BLaER1 (cell line): ENCODE measurements at regions not wholly inside any gene's neighbourhood (a gene's known extent, or its start where the extent isn't known, plus 50 kb on each side); places are given as distances from the start of the nearest gene placed in this dataset.

ENCODE experiments used
- H3K27ac ChIP-seq: shearing (Covaris generic); formaldehyde crosslinking; 2 replicates; pipeline ENCODE4 v1.8.1; 2022
- H3K27me3 ChIP-seq: shearing (Covaris generic); formaldehyde crosslinking; 2 replicates; pipeline ENCODE4 v1.8.1; 2022
- H3K36me3 ChIP-seq: shearing (Covaris generic); formaldehyde crosslinking; 2 replicates; pipeline ENCODE4 v1.8.1; 2022
- H3K4me1 ChIP-seq: shearing (Covaris generic); formaldehyde crosslinking; 2 replicates; pipeline ENCODE4 v1.8.1; 2022
- H3K4me2 ChIP-seq: shearing (Covaris generic); formaldehyde crosslinking; 2 replicates; pipeline ENCODE4 v1.8.1; 2022
- H3K4me3 ChIP-seq: shearing (Covaris generic); formaldehyde crosslinking; 2 replicates; pipeline ENCODE4 v1.8.1; 2022
- H3K9ac ChIP-seq: shearing (Covaris generic); formaldehyde crosslinking; 2 replicates; pipeline ENCODE4 v1.8.1; 2022
- H3K9me3 ChIP-seq: shearing (Covaris generic); formaldehyde crosslinking; 2 replicates; pipeline ENCODE4 v1.8.1; 2022
- H4K20me1 ChIP-seq: shearing (Covaris generic); formaldehyde crosslinking; 2 replicates; pipeline ENCODE4 v1.8.1; 2022
- Cebpa-rat ChIP-seq: shearing (Covaris generic); IDR thresholded peaks from 2 replicates; pipeline ENCODE4 v1.8.1; 2022

GRCh38 chr2:206859330-206859739 is 80.0 kb upstream of the CPO start:
- Histone ChIP-seq H3K9ac (no peak overlapping the region), H3K27me3 (no peaks in the 10 kb centered on the region), H3K9me3 (no peaks in the 10 kb centered on the region), H3K4me1 (peaks cover 9% of the 10 kb centered on the region; the same call in 1 of the 2 replicates), H3K27ac (no peak overlapping the region), H4K20me1 (no peaks in the 10 kb centered on the region), H3K4me2 (0 out of 2 replicates have a peak overlapping the region, but pooled peaks have one; percentile 5), H3K4me3 (no peak overlapping the region), H3K36me3 (no peaks in the 10 kb centered on the region)
- no peak for TF ChIP-seq Cebpa-rat

- Histone ChIP-seq H4K20me1 (no peaks in the 10 kb centered on the region), H3K4me3 (no peak overlapping the region), H3K9ac (no peak overlapping the region), H3K27me3 (no peaks in the 10 kb centered on the region), H3K4me2 (no peak overlapping the region), H3K27ac (no peak overlapping the region), H3K4me1 (peaks cover 9% of the 10 kb centered on the region; the same call in 1 of the 2 replicates), H3K9me3 (no peaks in the 10 kb centered on the region), H3K36me3 (no peaks in the 10 kb centered on the region)
- TF ChIP-seq Cebpa-rat: no peak
These were observed 76.1 kb upstream of the CPO start for GRCh38 chr2:206863196-206863595.

- H3K27me3 ChIP-seq: no peaks in the 10 kb centered on the region
- no peaks in the 10 kb centered on the region for H3K9me3 ChIP-seq
- no peak overlapping the region for H3K27ac ChIP-seq
- H3K4me3 ChIP-seq: no peak overlapping the region
- H3K9ac ChIP-seq: no peak overlapping the region
- TF ChIP-seq Cebpa-rat: no peak
- no peak overlapping the region for H3K4me2 ChIP-seq
- no peaks in the 10 kb centered on the region for H4K20me1 ChIP-seq
- H3K36me3 ChIP-seq: no peaks in the 10 kb centered on the region
- H3K4me1 ChIP-seq: peaks cover 9% of the 10 kb centered on the region; the same call in 1 of the 2 replicates
These were observed 75.6 kb upstream of the CPO start for GRCh38 chr2:206863716-206864115.

GRCh38 chr2:206867006-206867405 is 72.3 kb upstream of the CPO start:
- Histone ChIP-seq H4K20me1 (no peaks in the 10 kb centered on the region), H3K27ac (no peak overlapping the region), H3K27me3 (no peaks in the 10 kb centered on the region), H3K36me3 (no peaks in the 10 kb centered on the region), H3K9ac (no peak overlapping the region), H3K4me3 (no peak overlapping the region), H3K4me2 (no peak overlapping the region), H3K4me1 (no peaks in the 10 kb centered on the region), H3K9me3 (no peaks in the 10 kb centered on the region)
- no peak for TF ChIP-seq Cebpa-rat

GRCh38 chr2:206869824-206870495 is 69.4 kb upstream of the CPO start:
- Histone ChIP-seq H3K4me1 (no peaks in the 10 kb centered on the region), H3K4me2 (no peak overlapping the region), H3K9ac (no peak overlapping the region), H3K4me3 (no peak overlapping the region), H3K36me3 (no peaks in the 10 kb centered on the region), H3K9me3 (no peaks in the 10 kb centered on the region), H3K27me3 (no peaks in the 10 kb centered on the region), H4K20me1 (no peaks in the 10 kb centered on the region), H3K27ac (no peak overlapping the region)
- no peak for TF ChIP-seq Cebpa-rat

- H3K27me3 ChIP-seq: no peaks in the 10 kb centered on the region
- H3K4me3 ChIP-seq: no peak overlapping the region
- TF ChIP-seq Cebpa-rat: no peak
- no peaks in the 10 kb centered on the region for H3K4me1 ChIP-seq
- H4K20me1 ChIP-seq: no peaks in the 10 kb centered on the region
- no peak overlapping the region for H3K27ac ChIP-seq
- H3K36me3 ChIP-seq: no peaks in the 10 kb centered on the region
- H3K9me3 ChIP-seq: no peaks in the 10 kb centered on the region
- H3K4me2 ChIP-seq: no peak overlapping the region
- no peak overlapping the region for H3K9ac ChIP-seq
These were observed 65.9 kb upstream of the CPO start for GRCh38 chr2:206873423-206873822.

- TF ChIP-seq Cebpa-rat: no peak
- Histone ChIP-seq H3K36me3 (no peaks in the 10 kb centered on the region), H3K27me3 (no peaks in the 10 kb centered on the region)
These were observed 63.6 kb upstream of the CPO start for GRCh38 chr2:206875701-206876100.

GRCh38 chr2:206876216-206876860 is 63.0 kb upstream of the CPO start:
- no peaks in the 10 kb centered on the region for H3K27me3 ChIP-seq
- no peak overlapping the region for H3K9ac ChIP-seq
- no peaks in the 10 kb centered on the region for H3K36me3 ChIP-seq
- H3K9me3 ChIP-seq: no peaks in the 10 kb centered on the region
- H3K4me2 ChIP-seq: no peak overlapping the region
- no peaks in the 10 kb centered on the region for H4K20me1 ChIP-seq
- H3K4me3 ChIP-seq: no peak overlapping the region
- no peak for TF ChIP-seq Cebpa-rat
- H3K4me1 ChIP-seq: no peaks in the 10 kb centered on the region
- H3K27ac ChIP-seq: no peak overlapping the region

More at GRCh38 chr2:206875701-206876100, 63.6 kb upstream of the CPO start:
- Histone ChIP-seq H3K4me1 (no peaks in the 10 kb centered on the region), H3K9me3 (no peaks in the 10 kb centered on the region), H3K27ac (no peak overlapping the region), H4K20me1 (no peaks in the 10 kb centered on the region), H3K9ac (no peak overlapping the region), H3K4me3 (no peak overlapping the region), H3K4me2 (no peak overlapping the region)

GRCh38 chr2:206881708-206882410 is 57.5 kb upstream of the CPO start:
- Histone ChIP-seq H3K4me3 (no peak overlapping the region), H3K36me3 (no peaks in the 10 kb centered on the region), H4K20me1 (no peaks in the 10 kb centered on the region), H3K27ac (no peak overlapping the region), H3K4me1 (no peaks in the 10 kb centered on the region), H3K9ac (no peak overlapping the region), H3K4me2 (no peak overlapping the region), H3K27me3 (no peaks in the 10 kb centered on the region), H3K9me3 (no peaks in the 10 kb centered on the region)
- TF ChIP-seq Cebpa-rat: no peak

GRCh38 chr2:206886696-206887095 is 52.6 kb upstream of the CPO start:
- no peak overlapping the region for H3K9ac ChIP-seq
- no peaks in the 10 kb centered on the region for H4K20me1 ChIP-seq
- no peak overlapping the region for H3K27ac ChIP-seq
- H3K4me1 ChIP-seq: no peaks in the 10 kb centered on the region
- no peaks in the 10 kb centered on the region for H3K9me3 ChIP-seq
- H3K4me2 ChIP-seq: no peak overlapping the region
- TF ChIP-seq Cebpa-rat: no peak
- H3K4me3 ChIP-seq: no peak overlapping the region
- no peaks in the 10 kb centered on the region for H3K27me3 ChIP-seq
- no peaks in the 10 kb centered on the region for H3K36me3 ChIP-seq
